ENCODE measurements at regions not wholly inside any gene's neighbourhood (a gene's known extent, or its start where the extent isn't known, plus 50 kb on each side); places are given as distances from the start of the nearest gene placed in this dataset.

GRCh38 chr1:222899471-222899870 lies 84.6 kb downstream of the DISP1 start:
- H3K9ac ChIP-seq (replicated peaks; ENCODE audit: extremely low read depth, insufficient read depth, low read length): no peak overlapping the region
- no peaks in the 10 kb centered on the region for H3K79me2 ChIP-seq (ENCODE audit: control insufficient read depth, insufficient read depth, low read length)
- ChIA-PET POLR2A (no interaction called here), CTCF (no interaction called here)
- H3K4me1 ChIP-seq (ENCODE audit: control insufficient read depth, extremely low read depth, insufficient read depth, low read length): peaks cover 7% of the 10 kb centered on the region
- DNase-seq (ENCODE audit: low read depth, low spot score) (no peak), FAIRE-seq (no peak)
- H3K4me2 ChIP-seq (ENCODE audit: insufficient read depth, low read length): no peak overlapping the region
- H3K4me3 ChIP-seq (replicated peaks in 1 of 3; ENCODE audit: insufficient read depth in 1 of 3, low read depth in 1 of 3, low read length in 3 of 3): no peak overlapping the region
- BruUV-seq (replicated peaks): no TSS peak
- dilution Hi-C loops (cut with MboI; ENCODE audit: extremely low pct_ligation_motif_present, low sequenced_read_pairs): no loop called here
- no peaks in the 10 kb centered on the region for H3K27me3 ChIP-seq (ENCODE audit: control insufficient read depth in 2 of 2, insufficient read depth in 2 of 2, low read length in 2 of 2)
- H2AFZ ChIP-seq (ENCODE audit: low read depth, low read length): no peak overlapping the region
- no peaks in the 10 kb centered on the region for H3K9me1 ChIP-seq (replicated peaks; ENCODE audit: control insufficient read depth, extremely low read depth, insufficient read depth, low read length)
- no peaks in the 10 kb centered on the region for H3K9me3 ChIP-seq (replicated peaks; ENCODE audit: control insufficient read depth, insufficient read depth, low read length)
- TF ChIP-seq POLR2A (IDR thresholded peaks at IDR 0.05; ENCODE audit: low read depth, low read length) (no peak), FOS (IDR thresholded peaks at IDR 0.05; ENCODE audit: borderline replicate concordance, insufficient read depth, low read length) (no peak), MAX (IDR thresholded peaks at IDR 0.05; ENCODE audit: insufficient read depth, insufficient read length) (no peak), GATA2 (IDR thresholded peaks at IDR 0.05; ENCODE audit: insufficient read depth, insufficient read length, low read depth, low read length) (no peak), JUN (IDR thresholded peaks at IDR 0.05; ENCODE audit: borderline replicate concordance, insufficient read depth, insufficient read length, low read depth) (no peak), MYC (IDR thresholded peaks at IDR 0.05; ENCODE audit: low read depth, low read length) (no peak), CTCF (IDR thresholded peaks at IDR 0.05; ENCODE audit: extremely low read depth in 1 of 2, insufficient read depth in 1 of 2, low read depth in 1 of 2, low read length in 2 of 2) (no peak), POLR2AphosphoS5 (IDR thresholded peaks at IDR 0.05; ENCODE audit: insufficient read depth, low read depth, low read length) (no peak), EZH2 (IDR thresholded peaks at IDR 0.05; ENCODE audit: borderline replicate concordance, low read depth, low read length, severe bottlenecking) (no peak)
- H4K20me1 ChIP-seq (replicated peaks; ENCODE audit: control insufficient read depth, extremely low read depth, insufficient read depth, low read length): no peaks in the 10 kb centered on the region
- H3K27ac ChIP-seq (ENCODE audit: insufficient read depth, low read depth, low read length): no peak overlapping the region
- intact Hi-C loops (cut with micrococcal nuclease): no loop called here
- H3K36me3 ChIP-seq (ENCODE audit: control insufficient read depth in 2 of 2, extremely low read depth in 1 of 2, insufficient read depth in 2 of 2, low read length in 2 of 2): no peaks in the 10 kb centered on the region
